Prostate gland (tissue), 2 donors: ENCODE measurements at regions not wholly inside any gene's neighbourhood (a gene's known extent, or its start where the extent isn't known, plus 50 kb on each side); places are given as distances from the start of the nearest gene placed in this dataset.

Source experiments
- POLR2A ChIP-seq: fragments of 450-650 bp; IDR thresholded peaks from one replicate; pipeline ENCODE4 v1.6.1; 2016; ENCODE audit warnings: antibody characterized with exemption, mild to moderate bottlenecking
- POLR2AphosphoS5 ChIP-seq: sonication (generic); formaldehyde crosslinking; IDR thresholded peaks from one replicate; pipeline ENCODE4 v1.6.1; 2017; ENCODE audit warnings: antibody characterized with exemption
- TF ChIP-seq, protein P1 (sequence below), 4 experiments: fragments of 200-600 bp in 2 of 4; fragments of 450-650 bp in 2 of 4; sonication (generic) in 2 of 4; IDR thresholded peaks; 1 replicate in 3 of 4; 2 replicates in 1 of 4; pipeline ENCODE4 v1.5.1; 2016 to 2019; ENCODE audit warnings: antibody characterized with exemption in 4 of 4, mild to moderate bottlenecking in 2 of 4, moderate library complexity in 2 of 4

GRCh38 chr10:121683366-121683765, 85.1 kb upstream of the FGFR2 start:
- TF ChIP-seq POLR2A (no peak), POLR2AphosphoS5 (no peak)
- TF ChIP-seq, protein P1, sequence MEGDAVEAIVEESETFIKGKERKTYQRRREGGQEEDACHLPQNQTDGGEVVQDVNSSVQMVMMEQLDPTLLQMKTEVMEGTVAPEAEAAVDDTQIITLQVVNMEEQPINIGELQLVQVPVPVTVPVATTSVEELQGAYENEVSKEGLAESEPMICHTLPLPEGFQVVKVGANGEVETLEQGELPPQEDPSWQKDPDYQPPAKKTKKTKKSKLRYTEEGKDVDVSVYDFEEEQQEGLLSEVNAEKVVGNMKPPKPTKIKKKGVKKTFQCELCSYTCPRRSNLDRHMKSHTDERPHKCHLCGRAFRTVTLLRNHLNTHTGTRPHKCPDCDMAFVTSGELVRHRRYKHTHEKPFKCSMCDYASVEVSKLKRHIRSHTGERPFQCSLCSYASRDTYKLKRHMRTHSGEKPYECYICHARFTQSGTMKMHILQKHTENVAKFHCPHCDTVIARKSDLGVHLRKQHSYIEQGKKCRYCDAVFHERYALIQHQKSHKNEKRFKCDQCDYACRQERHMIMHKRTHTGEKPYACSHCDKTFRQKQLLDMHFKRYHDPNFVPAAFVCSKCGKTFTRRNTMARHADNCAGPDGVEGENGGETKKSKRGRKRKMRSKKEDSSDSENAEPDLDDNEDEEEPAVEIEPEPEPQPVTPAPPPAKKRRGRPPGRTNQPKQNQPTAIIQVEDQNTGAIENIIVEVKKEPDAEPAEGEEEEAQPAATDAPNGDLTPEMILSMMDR (IDR thresholded peaks at IDR 0.05) = no peak
